ENCODE measurements at regions not wholly inside any gene's neighbourhood (a gene's known extent, or its start where the extent isn't known, plus 50 kb on each side); places are given as distances from the start of the nearest gene placed in this dataset.
A peak's percentile ranks its signal among the peaks of the same experiment; 100 is the strongest.
"Not testable (repeated sequence)": the region's sequence is repeated elsewhere in the genome, so short reads cannot be mapped to it uniquely, and the experiment has no call there.

- not testable (repeated sequence) for ATAC-seq
Observed at GRCh38 chr7:110320285-110320684, 770.6 kb upstream of the LRRN3 start.

- no peak for ATAC-seq
Observed at GRCh38 chr7:110322796-110323195, 768.1 kb upstream of the LRRN3 start.

- no peak for ATAC-seq
Observed at GRCh38 chr7:110326966-110327365, 764.0 kb upstream of the LRRN3 start.

- no peak for ATAC-seq
Observed at GRCh38 chr7:110336423-110336822, 754.5 kb upstream of the LRRN3 start.

GRCh38 chr7:110337646-110338045 is 753.3 kb upstream of the LRRN3 start:
- ATAC-seq, result no peak

- no peak for ATAC-seq
Observed at GRCh38 chr7:110347081-110347480, 743.8 kb upstream of the LRRN3 start.

- ATAC-seq, result no peak
Observed at GRCh38 chr7:110356438-110356837, 734.5 kb upstream of the LRRN3 start.

- ATAC-seq, result no peak
Observed at GRCh38 chr7:110358028-110358427, 732.9 kb upstream of the LRRN3 start.

- no peak for ATAC-seq
Observed at GRCh38 chr7:110371709-110372108, 719.2 kb upstream of the LRRN3 start.

GRCh38 chr7:110372685-110373084 is 718.2 kb upstream of the LRRN3 start:
- no peak for ATAC-seq

GRCh38 chr7:110373416-110373815 is 717.5 kb upstream of the LRRN3 start:
- ATAC-seq, result no peak

GRCh38 chr7:110373859-110374258 is 717.1 kb upstream of the LRRN3 start:
- no peak for ATAC-seq

GRCh38 chr7:110375068-110375467 is 715.9 kb upstream of the LRRN3 start:
- no peak for ATAC-seq

GRCh38 chr7:110382736-110383135 is 708.2 kb upstream of the LRRN3 start:
- no peak for ATAC-seq

GRCh38 chr7:110386006-110386405 is 704.9 kb upstream of the LRRN3 start:
- ATAC-seq, result no peak

- peak; percentile 29 for ATAC-seq
Observed at GRCh38 chr7:110386913-110387312, 704.0 kb upstream of the LRRN3 start.

GRCh38 chr7:110387689-110388088 is 703.2 kb upstream of the LRRN3 start:
- no peak for ATAC-seq

GRCh38 chr7:110388457-110388856 is 702.5 kb upstream of the LRRN3 start:
- no peak for ATAC-seq

GRCh38 chr7:110396021-110396420 is 694.9 kb upstream of the LRRN3 start:
- ATAC-seq, result no peak

GRCh38 chr7:110397927-110398660 is 692.8 kb upstream of the LRRN3 start:
- no peak for ATAC-seq

- no peak for ATAC-seq
Observed at GRCh38 chr7:110399421-110399820, 691.5 kb upstream of the LRRN3 start.

- no peak for ATAC-seq
Observed at GRCh38 chr7:110400411-110400810, 690.5 kb upstream of the LRRN3 start.

GRCh38 chr7:110407242-110407641 is 683.7 kb upstream of the LRRN3 start:
- ATAC-seq, result no peak

- ATAC-seq, result no peak
Observed at GRCh38 chr7:110407706-110408105, 683.2 kb upstream of the LRRN3 start.

- ATAC-seq, result no peak
Observed at GRCh38 chr7:110412614-110413013, 678.3 kb upstream of the LRRN3 start.
